SK-N-SH treated with all-trans-retinoic acid at 6 μM for 48 hours (cell line): ENCODE measurements at regions not wholly inside any gene's neighbourhood (a gene's known extent, or its start where the extent isn't known, plus 50 kb on each side); places are given as distances from the start of the nearest gene placed in this dataset.

Experiments
- ATAC-seq: fragments of 200-7000 bp; cut with Tn5 transposase; 3 replicates; pipeline ENCODE4 v1.9.1; 2020; ENCODE audit warnings: mild to moderate bottlenecking, moderate library complexity
- ARNTL ChIP-seq: fragments of 450-650 bp; formaldehyde crosslinking; IDR thresholded peaks from 2 replicates; pipeline ENCODE4 v1.5.0; 2020; ENCODE audit warnings: low read depth, mild to moderate bottlenecking, moderate library complexity, borderline replicate concordance
- BACH2 ChIP-seq: fragments of 250-450 bp; sonication (Bioruptor Pico); IDR thresholded peaks from 2 replicates; pipeline ENCODE4 v1.9.0; 2021; ENCODE audit warnings: mild to moderate bottlenecking, borderline replicate concordance
- ESRRG ChIP-seq: fragments of 250-450 bp; sonication (Bioruptor Pico); IDR thresholded peaks from 2 replicates; pipeline ENCODE4 v1.6.1; 2021; ENCODE audit warnings: mild to moderate bottlenecking
- OSR1 ChIP-seq: fragments of 250-450 bp; sonication (Bioruptor Pico); IDR thresholded peaks from 2 replicates; pipeline ENCODE4 v1.8.0; 2022; ENCODE audit warnings: moderate library complexity, mild to moderate bottlenecking, inconsistent platforms
- PATZ1 ChIP-seq: fragments of 250-450 bp; sonication (Bioruptor Pico); IDR thresholded peaks from 2 replicates; pipeline ENCODE4 v1.8.0; 2020; ENCODE audit warnings: mild to moderate bottlenecking, moderate library complexity, borderline replicate concordance
- PPARA ChIP-seq: fragments of 250-450 bp; sonication (Bioruptor Pico); IDR thresholded peaks from 2 replicates; pipeline ENCODE4 v1.5.0; 2020; ENCODE audit warnings: mild to moderate bottlenecking, borderline replicate concordance
- RARB ChIP-seq: fragments of 250-450 bp; sonication (Bioruptor Pico); IDR thresholded peaks from 2 replicates; pipeline ENCODE4 v1.8.0; 2021; ENCODE audit warnings: mild to moderate bottlenecking, moderate library complexity
- SNAI2 ChIP-seq: fragments of 250-450 bp; sonication (Bioruptor Pico); IDR thresholded peaks from 2 replicates; pipeline ENCODE4 v1.5.0; 2020; ENCODE audit warnings: mild to moderate bottlenecking, moderate library complexity
- TCF4 ChIP-seq: fragments of 250-450 bp; sonication (Bioruptor Pico); IDR thresholded peaks from 2 replicates; pipeline ENCODE4 v1.8.0; 2021; ENCODE audit warnings: mild to moderate bottlenecking, moderate library complexity, borderline replicate concordance
- TOX ChIP-seq: fragments of 250-450 bp; sonication (Bioruptor Pico); IDR thresholded peaks from 2 replicates; pipeline ENCODE4 v1.8.0; 2021; ENCODE audit warnings: mild to moderate bottlenecking, moderate library complexity, borderline replicate concordance
- ZC3H10 ChIP-seq: fragments of 250-450 bp; sonication (Bioruptor Pico); IDR thresholded peaks from 2 replicates; pipeline ENCODE4 v1.5.1; 2021; ENCODE audit warnings: mild to moderate bottlenecking, moderate library complexity
- ZFP3 ChIP-seq: fragments of 250-450 bp; sonication (Bioruptor Pico); IDR thresholded peaks from 2 replicates; pipeline ENCODE4 v1.5.0; 2020; ENCODE audit warnings: mild to moderate bottlenecking, moderate library complexity
- ZFP30 ChIP-seq: fragments of 450-650 bp; formaldehyde crosslinking; IDR thresholded peaks from 2 replicates; pipeline ENCODE4 v1.5.0; 2022; ENCODE audit warnings: mild to moderate bottlenecking, moderate library complexity
- ZNF565 ChIP-seq: fragments of 450-650 bp; formaldehyde crosslinking; conservative IDR thresholded peaks from 2 replicates; pipeline ENCODE4 v1.5.0; 2020; ENCODE audit warnings: low read depth, mild to moderate bottlenecking, moderate library complexity
- ZNF8 ChIP-seq: fragments of 450-650 bp; formaldehyde crosslinking; IDR thresholded peaks from 2 replicates; pipeline ENCODE4 v1.5.0; 2020; ENCODE audit warnings: mild to moderate bottlenecking, moderate library complexity
- TF ChIP-seq, protein P1 (sequence below): fragments of 250-450 bp; sonication (Bioruptor Pico); IDR thresholded peaks from 2 replicates; pipeline ENCODE4 v1.8.0; 2021; ENCODE audit warnings: low read depth, mild to moderate bottlenecking, moderate library complexity, borderline replicate concordance
- TF ChIP-seq, protein P2 (sequence below): fragments of 250-450 bp; sonication (Bioruptor Pico); IDR thresholded peaks from 2 replicates; pipeline ENCODE4 v1.5.1; 2021; ENCODE audit warnings: mild to moderate bottlenecking, moderate library complexity
- TF ChIP-seq, protein P3 (sequence below): fragments of 250-450 bp; sonication (Bioruptor Pico); IDR thresholded peaks from 2 replicates; pipeline ENCODE4 v1.5.0; 2020; ENCODE audit warnings: mild to moderate bottlenecking, moderate library complexity

DNA sequence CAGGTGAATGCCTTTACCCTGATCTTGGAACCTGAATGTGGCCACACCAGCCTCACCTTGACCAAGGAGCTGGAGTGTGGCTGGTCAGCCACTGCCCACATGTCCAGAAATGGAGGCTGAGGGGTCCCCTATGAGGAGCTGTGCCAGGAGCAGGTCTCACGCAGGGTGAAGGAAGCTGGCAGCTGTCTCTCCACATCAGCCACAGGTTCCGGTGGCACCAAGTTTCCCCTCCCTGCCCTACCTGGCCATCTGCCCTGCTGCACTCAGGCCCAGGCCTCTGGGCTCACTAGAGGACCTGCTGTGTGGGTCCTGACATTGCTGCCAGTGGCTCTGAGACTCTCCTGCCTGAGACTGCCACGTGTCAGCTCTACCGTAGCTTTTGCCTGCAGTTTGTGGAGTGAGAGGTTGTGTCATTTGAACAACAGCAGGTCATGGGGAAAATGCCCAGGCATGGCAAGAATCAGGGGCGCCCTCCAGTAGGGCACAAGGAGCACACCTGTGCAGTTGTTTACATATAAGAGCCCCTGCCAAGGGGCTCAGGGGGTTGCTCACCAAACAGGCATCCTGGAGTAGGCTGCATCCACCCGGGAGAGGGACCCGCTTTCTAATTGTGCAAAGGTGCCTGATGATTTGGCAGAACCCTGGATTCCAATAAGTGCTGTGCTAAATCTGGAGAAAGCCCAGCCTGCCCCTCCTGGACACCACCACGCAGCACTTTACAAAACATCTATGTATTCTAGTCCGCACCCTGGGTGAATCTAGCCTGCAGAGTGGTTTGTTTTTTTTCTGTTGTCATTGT is 258.5 kb upstream of the TLE3 start:
- ATAC-seq, result no peak; the same call in 2 of the 3 replicates
- TF ChIP-seq ZC3H10 (CRISPR knock-in tag) (no peak), TCF4 (CRISPR knock-in tag) (no peak), ZFP3 (no peak), OSR1 (no peak), ESRRG (CRISPR knock-in tag) (no peak), ARNTL (CRISPR knock-in tag) (no peak), ZFP30 (no peak), PPARA (CRISPR knock-in tag) (no peak), RARB (CRISPR knock-in tag) (no peak), TOX (CRISPR knock-in tag) (no peak)
- TF ChIP-seq, protein P1, sequence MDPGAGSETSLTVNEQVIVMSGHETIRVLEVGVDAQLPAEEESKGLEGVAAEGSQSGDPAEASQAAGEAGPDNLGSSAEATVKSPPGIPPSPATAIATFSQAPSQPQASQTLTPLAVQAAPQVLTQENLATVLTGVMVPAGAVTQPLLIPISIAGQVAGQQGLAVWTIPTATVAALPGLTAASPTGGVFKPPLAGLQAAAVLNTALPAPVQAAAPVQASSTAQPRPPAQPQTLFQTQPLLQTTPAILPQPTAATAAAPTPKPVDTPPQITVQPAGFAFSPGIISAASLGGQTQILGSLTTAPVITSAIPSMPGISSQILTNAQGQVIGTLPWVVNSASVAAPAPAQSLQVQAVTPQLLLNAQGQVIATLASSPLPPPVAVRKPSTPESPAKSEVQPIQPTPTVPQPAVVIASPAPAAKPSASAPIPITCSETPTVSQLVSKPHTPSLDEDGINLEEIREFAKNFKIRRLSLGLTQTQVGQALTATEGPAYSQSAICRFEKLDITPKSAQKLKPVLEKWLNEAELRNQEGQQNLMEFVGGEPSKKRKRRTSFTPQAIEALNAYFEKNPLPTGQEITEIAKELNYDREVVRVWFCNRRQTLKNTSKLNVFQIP, result no peak

GRCh38 chr15:70355275-70355795 is 257.6 kb upstream of the TLE3 start:
- peak; percentile 57; the same call in 2 of the 3 replicates for ATAC-seq
- TF ChIP-seq ZNF8 (CRISPR knock-in tag), result no peak

DNA sequence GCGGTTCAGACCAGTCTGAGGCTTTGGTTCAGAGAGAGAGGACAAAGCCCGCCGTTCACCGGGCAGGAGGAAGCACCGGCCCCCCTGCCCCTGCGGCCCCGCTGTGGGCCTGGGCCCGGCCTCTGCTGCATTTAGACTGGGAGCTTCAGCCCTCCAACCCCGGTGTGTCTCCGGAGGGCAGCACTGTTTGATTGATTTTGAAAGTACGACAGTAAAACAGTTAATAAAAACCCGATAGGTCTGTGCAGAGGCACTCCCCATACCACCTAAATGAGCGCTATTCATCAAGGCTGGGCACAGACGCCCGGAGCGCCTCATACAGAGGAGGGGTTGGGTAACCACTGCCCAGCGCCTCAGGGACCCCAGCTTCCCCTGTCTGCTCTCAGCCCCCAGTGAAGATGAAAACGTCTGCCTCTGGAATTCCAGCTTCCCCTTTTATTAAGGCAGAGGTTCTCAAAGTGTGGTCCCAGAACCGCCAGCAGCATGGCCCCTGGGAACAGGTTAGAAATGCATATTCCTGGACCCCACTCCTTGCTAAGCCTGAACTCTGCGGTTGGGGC is 256.7 kb upstream of the TLE3 start:
- ATAC-seq, result no peak

GRCh38 chr15:70353606-70354345 is 256.1 kb upstream of the TLE3 start:
- ATAC-seq, result no peak
- TF ChIP-seq, protein P2, sequence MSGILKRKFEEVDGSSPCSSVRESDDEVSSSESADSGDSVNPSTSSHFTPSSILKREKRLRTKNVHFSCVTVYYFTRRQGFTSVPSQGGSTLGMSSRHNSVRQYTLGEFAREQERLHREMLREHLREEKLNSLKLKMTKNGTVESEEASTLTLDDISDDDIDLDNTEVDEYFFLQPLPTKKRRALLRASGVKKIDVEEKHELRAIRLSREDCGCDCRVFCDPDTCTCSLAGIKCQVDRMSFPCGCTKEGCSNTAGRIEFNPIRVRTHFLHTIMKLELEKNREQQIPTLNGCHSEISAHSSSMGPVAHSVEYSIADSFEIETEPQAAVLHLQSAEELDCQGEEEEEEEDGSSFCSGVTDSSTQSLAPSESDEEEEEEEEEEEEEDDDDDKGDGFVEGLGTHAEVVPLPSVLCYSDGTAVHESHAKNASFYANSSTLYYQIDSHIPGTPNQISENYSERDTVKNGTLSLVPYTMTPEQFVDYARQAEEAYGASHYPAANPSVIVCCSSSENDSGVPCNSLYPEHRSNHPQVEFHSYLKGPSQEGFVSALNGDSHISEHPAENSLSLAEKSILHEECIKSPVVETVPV, result no peak
- TF ChIP-seq SNAI2 (CRISPR knock-in tag) (no peak), ESRRG (CRISPR knock-in tag) (no peak)
- TF ChIP-seq, protein P3, sequence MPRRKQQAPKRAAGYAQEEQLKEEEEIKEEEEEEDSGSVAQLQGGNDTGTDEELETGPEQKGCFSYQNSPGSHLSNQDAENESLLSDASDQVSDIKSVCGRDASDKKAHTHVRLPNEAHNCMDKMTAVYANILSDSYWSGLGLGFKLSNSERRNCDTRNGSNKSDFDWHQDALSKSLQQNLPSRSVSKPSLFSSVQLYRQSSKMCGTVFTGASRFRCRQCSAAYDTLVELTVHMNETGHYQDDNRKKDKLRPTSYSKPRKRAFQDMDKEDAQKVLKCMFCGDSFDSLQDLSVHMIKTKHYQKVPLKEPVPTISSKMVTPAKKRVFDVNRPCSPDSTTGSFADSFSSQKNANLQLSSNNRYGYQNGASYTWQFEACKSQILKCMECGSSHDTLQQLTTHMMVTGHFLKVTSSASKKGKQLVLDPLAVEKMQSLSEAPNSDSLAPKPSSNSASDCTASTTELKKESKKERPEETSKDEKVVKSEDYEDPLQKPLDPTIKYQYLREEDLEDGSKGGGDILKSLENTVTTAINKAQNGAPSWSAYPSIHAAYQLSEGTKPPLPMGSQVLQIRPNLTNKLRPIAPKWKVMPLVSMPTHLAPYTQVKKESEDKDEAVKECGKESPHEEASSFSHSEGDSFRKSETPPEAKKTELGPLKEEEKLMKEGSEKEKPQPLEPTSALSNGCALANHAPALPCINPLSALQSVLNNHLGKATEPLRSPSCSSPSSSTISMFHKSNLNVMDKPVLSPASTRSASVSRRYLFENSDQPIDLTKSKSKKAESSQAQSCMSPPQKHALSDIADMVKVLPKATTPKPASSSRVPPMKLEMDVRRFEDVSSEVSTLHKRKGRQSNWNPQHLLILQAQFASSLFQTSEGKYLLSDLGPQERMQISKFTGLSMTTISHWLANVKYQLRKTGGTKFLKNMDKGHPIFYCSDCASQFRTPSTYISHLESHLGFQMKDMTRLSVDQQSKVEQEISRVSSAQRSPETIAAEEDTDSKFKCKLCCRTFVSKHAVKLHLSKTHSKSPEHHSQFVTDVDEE, result no peak

More for the DNA sequence above, 256.7 kb upstream of the TLE3 start:
- TF ChIP-seq PPARA (CRISPR knock-in tag) (no peak), RARB (CRISPR knock-in tag) (no peak)

DNA sequence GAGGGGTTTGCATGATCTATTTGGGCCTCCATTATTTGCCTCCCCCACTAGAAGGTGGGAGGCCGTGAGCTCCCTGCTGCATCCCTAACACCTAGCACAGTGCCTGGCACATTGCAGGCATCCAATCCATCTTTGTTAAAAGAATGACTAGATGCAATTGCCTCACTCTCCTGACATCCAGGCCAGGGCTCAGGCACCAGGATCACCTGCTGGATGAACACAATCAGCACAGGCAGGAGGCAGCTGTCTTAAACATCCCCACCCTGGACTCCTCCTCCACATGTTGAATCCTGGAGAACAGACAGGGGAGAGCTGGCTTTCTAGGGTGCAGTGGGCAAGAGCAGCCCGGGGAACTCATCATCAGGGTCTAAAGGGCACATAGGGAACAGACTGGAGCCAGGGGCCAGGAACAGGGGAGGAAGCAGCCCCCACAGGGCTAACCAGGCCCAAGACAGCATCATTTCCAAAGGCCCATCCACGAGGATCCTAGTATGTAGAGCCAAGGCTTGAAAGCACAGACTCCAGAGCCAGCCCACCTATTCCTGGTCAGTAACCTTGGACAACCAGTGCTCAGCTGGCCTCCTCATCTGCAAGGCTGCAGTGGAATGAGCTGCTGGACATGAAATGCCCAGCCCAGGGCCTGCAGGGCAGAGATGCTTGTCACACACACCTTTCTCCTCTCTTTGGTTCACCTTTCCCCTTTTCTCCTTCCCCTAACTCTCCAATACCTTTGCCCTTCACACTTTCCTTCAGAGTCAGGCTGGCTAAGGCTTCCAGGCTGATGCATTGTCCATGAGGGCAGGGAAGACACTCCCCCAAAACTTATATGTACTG is 254.4 kb upstream of the TLE3 start:
- no peak for ATAC-seq
- TF ChIP-seq BACH2 (no peak), PATZ1 (no peak), ESRRG (CRISPR knock-in tag) (no peak), ARNTL (CRISPR knock-in tag) (no peak), ZNF565 (CRISPR knock-in tag) (no peak)
- TF ChIP-seq, protein P2, result no peak
- TF ChIP-seq, protein P3, result no peak
